ENCODE measurements at regions not wholly inside any gene's neighbourhood (a gene's known extent, or its start where the extent isn't known, plus 50 kb on each side); places are given as distances from the start of the nearest gene placed in this dataset.

DNA sequence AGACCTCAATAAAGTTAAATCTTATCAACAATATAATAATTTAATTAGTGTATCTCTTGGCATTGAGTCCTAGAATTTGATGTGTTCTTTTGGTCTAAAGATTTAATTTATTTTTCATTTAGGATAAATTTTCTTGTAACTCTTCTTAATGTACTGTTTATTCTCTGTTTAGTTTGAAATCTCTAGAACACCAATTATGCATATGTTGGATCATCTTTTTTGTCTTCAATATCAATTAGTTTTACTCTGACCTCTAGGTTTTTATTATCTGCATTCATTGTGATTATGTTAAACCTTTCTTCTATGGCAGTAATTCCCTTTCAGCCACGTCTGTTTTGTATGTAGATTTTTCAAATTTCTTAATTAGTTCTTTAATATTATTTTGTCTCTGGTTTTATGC lies 93.8 kb upstream of the ARHGEF7 start:
- no peak overlapping the region for H3K27ac ChIP-seq
- intact Hi-C loops (cut with DNase I) = no loop called here
- H3K36me3 ChIP-seq = no peaks in the 10 kb centered on the region
- no peak for DNase-seq (ENCODE audit: low spot score in 2 of 2)
- no peak overlapping the region for H3K4me3 ChIP-seq
- H3K4me1 ChIP-seq = no peaks in the 10 kb centered on the region
- no peaks in the 10 kb centered on the region for H3K27me3 ChIP-seq
- H3K9me3 ChIP-seq = peaks cover 12 to 15% of the 10 kb centered on the region in 2 donors
- TF ChIP-seq, protein P1, sequence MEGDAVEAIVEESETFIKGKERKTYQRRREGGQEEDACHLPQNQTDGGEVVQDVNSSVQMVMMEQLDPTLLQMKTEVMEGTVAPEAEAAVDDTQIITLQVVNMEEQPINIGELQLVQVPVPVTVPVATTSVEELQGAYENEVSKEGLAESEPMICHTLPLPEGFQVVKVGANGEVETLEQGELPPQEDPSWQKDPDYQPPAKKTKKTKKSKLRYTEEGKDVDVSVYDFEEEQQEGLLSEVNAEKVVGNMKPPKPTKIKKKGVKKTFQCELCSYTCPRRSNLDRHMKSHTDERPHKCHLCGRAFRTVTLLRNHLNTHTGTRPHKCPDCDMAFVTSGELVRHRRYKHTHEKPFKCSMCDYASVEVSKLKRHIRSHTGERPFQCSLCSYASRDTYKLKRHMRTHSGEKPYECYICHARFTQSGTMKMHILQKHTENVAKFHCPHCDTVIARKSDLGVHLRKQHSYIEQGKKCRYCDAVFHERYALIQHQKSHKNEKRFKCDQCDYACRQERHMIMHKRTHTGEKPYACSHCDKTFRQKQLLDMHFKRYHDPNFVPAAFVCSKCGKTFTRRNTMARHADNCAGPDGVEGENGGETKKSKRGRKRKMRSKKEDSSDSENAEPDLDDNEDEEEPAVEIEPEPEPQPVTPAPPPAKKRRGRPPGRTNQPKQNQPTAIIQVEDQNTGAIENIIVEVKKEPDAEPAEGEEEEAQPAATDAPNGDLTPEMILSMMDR (IDR thresholded peaks at IDR 0.05) = no peak

DNA sequence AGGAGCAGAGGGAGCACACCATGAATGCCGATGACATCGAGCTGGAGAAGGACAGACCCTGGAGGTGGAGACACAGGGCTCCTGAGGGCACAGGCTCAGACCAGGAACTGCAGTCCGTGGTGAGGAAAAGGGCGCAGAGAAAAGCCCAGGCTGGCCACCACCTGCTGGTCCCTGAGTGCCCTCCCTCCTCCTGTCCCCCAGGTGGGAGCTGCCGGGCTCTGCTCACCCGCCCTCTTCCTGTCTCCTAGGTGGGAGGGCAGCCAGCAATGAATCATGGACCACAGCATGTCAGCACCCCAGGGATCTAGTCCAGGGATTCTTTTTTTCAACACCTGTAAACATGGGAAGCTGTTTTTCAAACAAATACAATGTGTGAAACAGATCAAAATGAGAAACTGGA lies 94.6 kb upstream of the ARHGEF7 start:
- H3K36me3 ChIP-seq = no peaks in the 10 kb centered on the region
- no peak for DNase-seq (ENCODE audit: low spot score in 2 of 2)
- H3K4me3 ChIP-seq = no peak overlapping the region
- peaks cover 12 to 15% of the 10 kb centered on the region in 2 donors for H3K9me3 ChIP-seq
- intact Hi-C loops (cut with DNase I) = no loop called here
- TF ChIP-seq, protein P1 (IDR thresholded peaks at IDR 0.05) = no peak
- no peaks in the 10 kb centered on the region for H3K27me3 ChIP-seq
- no peak overlapping the region for H3K27ac ChIP-seq
- H3K4me1 ChIP-seq = no peaks in the 10 kb centered on the region

DNA sequence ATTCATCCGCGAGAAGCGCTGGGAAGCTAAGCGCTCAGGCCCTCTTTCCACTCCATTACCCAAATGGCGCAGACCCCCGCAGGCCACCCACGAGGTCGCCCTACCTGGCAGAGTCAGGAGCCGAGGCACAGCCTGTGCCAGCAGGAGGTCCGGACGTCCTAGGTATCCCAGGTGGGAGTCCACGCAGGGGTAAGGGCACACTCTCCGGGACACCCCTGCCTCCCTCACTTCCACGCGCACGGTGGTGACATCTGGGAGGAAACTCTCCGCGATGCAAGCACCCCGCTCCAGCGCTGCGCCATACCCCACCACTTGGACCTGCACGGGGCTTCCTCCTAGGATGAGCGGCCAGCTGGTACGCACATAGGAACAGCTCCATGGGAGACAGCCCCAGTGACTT lies 95.1 kb upstream of the ARHGEF7 start:
- H3K36me3 ChIP-seq = no peaks in the 10 kb centered on the region
- peaks cover 12 to 15% of the 10 kb centered on the region in 2 donors for H3K9me3 ChIP-seq
- TF ChIP-seq, protein P1 (IDR thresholded peaks at IDR 0.05) = no peak
- no peaks in the 10 kb centered on the region for H3K4me1 ChIP-seq
- no peak overlapping the region for H3K27ac ChIP-seq
- intact Hi-C loops (cut with DNase I) = no loop called here
- DNase-seq (ENCODE audit: low spot score in 2 of 2) = no peak
- no peaks in the 10 kb centered on the region for H3K27me3 ChIP-seq
- no peak overlapping the region for H3K4me3 ChIP-seq

DNA sequence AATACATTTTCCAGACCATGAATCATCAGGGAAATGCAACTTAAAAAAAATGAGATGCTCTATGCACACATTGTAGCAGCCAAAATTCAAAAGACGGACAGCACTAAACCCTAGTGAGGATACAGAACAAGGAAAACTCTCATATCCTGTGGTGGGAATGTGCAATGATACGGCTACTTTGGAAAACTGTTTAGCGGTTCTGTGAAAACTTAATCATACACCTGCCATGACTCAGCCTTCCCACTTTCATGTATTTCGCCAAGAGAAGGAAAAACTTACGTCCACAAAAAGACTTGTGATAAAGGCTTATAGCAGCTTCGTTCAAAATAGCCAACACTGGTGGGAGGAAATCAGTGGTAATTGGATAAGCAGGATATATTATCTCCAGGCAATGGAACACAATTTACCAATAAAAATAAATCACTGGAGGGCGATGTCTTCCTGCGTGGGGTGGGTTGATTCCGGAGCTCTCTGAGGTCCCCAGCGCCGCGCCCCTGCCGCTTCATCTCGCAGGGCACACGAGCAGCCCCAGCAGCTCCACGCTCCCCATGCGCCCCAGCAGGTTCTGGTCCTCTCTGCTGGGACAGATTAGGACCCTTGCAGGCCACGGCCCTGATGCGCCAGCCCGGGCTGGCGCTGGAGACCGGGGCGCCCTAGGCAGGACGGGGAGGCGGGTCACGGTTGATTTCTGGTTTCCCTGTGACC lies 97.2 kb upstream of the ARHGEF7 start:
- no peaks in the 10 kb centered on the region for H3K27me3 ChIP-seq
- H3K27ac ChIP-seq = no peak overlapping the region
- no peaks in the 10 kb centered on the region for H3K36me3 ChIP-seq
- no peak overlapping the region for H3K4me3 ChIP-seq
- H3K9me3 ChIP-seq = peaks cover 12 to 15% of the 10 kb centered on the region in 2 donors
- TF ChIP-seq, protein P1 (IDR thresholded peaks at IDR 0.05) = no peak
- H3K4me1 ChIP-seq = no peaks in the 10 kb centered on the region
- DNase-seq (ENCODE audit: low spot score in 2 of 2) = no peak
- intact Hi-C loops (cut with DNase I) = no loop called here

DNA sequence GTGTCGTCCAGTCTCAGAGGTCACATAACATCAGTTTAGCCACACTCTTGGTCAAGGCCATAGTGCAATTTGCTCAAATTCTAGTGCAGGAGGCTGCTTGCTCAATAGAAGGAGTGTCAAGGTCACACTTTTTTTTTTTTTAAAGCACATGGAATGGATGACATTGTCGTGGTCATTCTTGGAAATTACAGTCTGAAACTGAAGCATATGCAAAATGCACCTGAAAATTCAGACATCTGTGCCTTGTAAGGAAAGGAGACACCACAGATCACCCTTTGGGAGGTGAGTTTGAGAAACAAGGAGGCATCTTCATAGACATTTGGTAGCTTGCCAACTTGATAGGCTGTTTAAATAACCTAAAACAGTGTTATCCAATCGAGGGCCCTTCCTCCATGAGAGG lies 98.3 kb upstream of the ANKRD10 start:
- TF ChIP-seq, protein P1 (IDR thresholded peaks at IDR 0.05) = no peak
- Histone ChIP-seq H3K4me1 (no peaks in the 10 kb centered on the region), H3K27ac (no peak overlapping the region), H3K9me3 (no peaks in the 10 kb centered on the region), H3K36me3 (no peaks in the 10 kb centered on the region), H3K27me3 (no peaks in the 10 kb centered on the region), H3K4me3 (no peak overlapping the region)
- intact Hi-C loops (cut with DNase I) = no loop called here
- no peak for DNase-seq (ENCODE audit: low spot score in 2 of 2)

DNA sequence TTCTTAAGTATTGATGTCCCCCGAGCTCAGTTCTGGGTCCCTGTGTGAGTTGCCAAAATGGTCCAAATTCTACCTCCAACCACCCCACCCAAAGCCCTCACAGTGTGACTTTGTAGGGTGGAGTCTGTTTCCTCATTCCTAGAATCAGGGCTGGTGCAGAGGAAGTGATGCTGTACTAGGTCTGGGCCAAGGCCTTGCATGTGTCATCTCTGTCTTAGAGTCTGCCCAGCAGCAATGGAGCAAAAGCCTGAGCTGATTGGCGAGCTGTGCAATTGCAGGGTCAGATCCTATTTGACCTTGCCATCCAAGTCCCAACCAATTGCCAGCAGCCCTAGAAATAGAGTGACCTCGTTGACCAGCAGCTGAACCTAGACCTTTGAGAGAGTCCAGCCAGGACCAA lies 97.0 kb upstream of the ANKRD10 start:
- no peaks in the 10 kb centered on the region for H3K27me3 ChIP-seq
- no peak overlapping the region for H3K27ac ChIP-seq
- no peak overlapping the region for H3K4me3 ChIP-seq
- DNase-seq (ENCODE audit: low spot score in 2 of 2) = no peak
- intact Hi-C loops (cut with DNase I) = no loop called here
- H3K4me1 ChIP-seq = peaks cover 0 to 8% of the 10 kb centered on the region in 2 donors
- TF ChIP-seq, protein P1 (IDR thresholded peaks at IDR 0.05) = no peak
- H3K36me3 ChIP-seq = no peaks in the 10 kb centered on the region
- H3K9me3 ChIP-seq = no peaks in the 10 kb centered on the region

Data from ascending aorta (tissue), 2 donors.